ENCODE measurements at regions not wholly inside any gene's neighbourhood (a gene's known extent, or its start where the extent isn't known, plus 50 kb on each side); places are given as distances from the start of the nearest gene placed in this dataset.

DNA sequence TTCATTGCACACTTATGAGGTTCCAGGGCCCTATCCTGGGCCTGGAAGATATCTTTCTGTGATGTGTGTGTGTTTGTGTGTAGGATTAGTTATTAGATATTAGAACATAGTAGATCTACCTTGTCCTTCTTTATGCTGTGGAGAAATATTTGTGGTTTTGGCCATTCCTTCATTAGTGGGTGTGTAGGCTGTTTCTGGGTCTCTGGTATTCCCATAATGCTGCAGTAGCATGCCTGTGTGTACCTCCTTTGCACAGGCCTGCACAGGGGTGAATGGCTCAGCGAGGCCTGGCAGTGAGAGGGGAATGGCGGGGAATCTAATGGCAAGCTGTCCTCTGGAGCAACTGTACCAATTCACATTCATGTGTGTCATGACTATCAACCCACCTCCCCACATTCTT is 125.8 kb upstream of the MRPS22 start (continued):
- TF ChIP-seq, protein P1, sequence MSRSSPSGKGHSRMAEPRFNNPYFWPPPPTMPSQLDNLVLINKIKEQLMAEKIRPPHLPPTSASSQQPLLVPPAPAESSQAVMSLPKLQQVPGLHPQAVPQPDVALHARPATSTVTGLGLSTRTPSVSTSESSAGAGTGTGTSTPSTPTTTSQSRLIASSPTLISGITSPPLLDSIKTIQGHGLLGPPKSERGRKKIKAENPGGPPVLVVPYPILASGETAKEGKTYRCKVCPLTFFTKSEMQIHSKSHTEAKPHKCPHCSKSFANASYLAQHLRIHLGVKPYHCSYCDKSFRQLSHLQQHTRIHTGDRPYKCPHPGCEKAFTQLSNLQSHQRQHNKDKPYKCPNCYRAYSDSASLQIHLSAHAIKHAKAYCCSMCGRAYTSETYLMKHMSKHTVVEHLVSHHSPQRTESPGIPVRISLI (tag by site-specific recombination; IDR thresholded peaks at IDR 0.05), result no peak

DNA sequence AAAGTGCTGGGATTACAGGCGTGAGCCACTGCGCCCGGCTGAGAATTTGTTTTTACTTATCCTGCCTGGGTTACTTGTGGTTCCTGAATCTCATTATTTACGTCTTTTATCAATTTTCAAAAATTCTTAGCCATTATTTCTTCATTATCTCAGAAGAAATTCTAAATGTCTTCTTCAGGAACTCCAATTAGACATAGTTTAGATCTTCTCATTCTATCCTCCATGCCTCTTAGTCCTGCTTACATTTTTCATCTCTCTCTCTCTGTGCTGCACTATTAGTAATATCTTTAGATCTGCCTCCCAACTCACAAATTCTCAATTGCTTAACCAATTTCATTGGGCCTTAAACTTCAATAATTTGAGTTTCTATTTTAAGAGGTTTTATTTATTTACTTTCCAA is 124.4 kb upstream of the MRPS22 start:
- ChIA-PET POLR2A (no interaction called here), CTCF (no interaction called here)
- no peaks in the 10 kb centered on the region for H3K4me1 ChIP-seq (ENCODE audit: control insufficient read depth, insufficient read depth, low read length)

DNA sequence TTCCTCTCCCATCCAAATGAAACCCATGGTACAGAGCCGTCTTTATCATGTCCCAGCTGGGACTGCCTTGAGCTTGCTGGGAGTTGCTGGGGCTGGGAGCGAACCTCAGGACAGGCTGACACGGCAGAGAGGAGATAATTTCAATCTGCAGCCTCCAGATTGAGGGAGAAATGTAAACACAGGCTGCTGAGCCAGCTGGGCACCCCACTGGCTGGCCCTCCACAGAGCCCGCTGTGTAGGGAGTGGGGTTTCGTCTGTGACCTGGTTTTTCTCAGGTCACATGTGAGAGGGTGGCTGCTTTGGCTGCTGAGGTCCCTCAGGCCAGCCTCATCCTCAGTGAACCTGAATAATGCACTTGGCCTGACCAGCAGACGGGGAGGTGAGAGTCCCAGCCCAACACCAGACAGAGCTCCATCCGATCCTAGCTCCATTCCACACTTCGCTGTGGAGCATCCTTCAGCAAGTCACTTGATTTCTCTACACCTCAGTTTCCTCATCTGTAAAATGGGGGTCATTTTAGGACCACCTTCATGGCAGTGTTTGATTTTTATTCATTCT is 121.6 kb upstream of the MRPS22 start:
- Histone ChIP-seq H3K36me3 (ENCODE audit: control insufficient read depth in 2 of 2, insufficient read depth in 1 of 2, low read length in 2 of 2) (no peaks in the 10 kb centered on the region), H3K9me3 (ENCODE audit: control insufficient read depth, insufficient read depth, low read depth, low read length) (no peaks in the 10 kb centered on the region), H3K4me1 (ENCODE audit: control insufficient read depth, insufficient read depth, low read length) (no peaks in the 10 kb centered on the region), H3K4me3 (ENCODE audit: low read depth, low read length) (no peak overlapping the region), H3K27ac (ENCODE audit: extremely low read depth, low read depth, low read length) (no peak overlapping the region)
- TF ChIP-seq, protein P2, sequence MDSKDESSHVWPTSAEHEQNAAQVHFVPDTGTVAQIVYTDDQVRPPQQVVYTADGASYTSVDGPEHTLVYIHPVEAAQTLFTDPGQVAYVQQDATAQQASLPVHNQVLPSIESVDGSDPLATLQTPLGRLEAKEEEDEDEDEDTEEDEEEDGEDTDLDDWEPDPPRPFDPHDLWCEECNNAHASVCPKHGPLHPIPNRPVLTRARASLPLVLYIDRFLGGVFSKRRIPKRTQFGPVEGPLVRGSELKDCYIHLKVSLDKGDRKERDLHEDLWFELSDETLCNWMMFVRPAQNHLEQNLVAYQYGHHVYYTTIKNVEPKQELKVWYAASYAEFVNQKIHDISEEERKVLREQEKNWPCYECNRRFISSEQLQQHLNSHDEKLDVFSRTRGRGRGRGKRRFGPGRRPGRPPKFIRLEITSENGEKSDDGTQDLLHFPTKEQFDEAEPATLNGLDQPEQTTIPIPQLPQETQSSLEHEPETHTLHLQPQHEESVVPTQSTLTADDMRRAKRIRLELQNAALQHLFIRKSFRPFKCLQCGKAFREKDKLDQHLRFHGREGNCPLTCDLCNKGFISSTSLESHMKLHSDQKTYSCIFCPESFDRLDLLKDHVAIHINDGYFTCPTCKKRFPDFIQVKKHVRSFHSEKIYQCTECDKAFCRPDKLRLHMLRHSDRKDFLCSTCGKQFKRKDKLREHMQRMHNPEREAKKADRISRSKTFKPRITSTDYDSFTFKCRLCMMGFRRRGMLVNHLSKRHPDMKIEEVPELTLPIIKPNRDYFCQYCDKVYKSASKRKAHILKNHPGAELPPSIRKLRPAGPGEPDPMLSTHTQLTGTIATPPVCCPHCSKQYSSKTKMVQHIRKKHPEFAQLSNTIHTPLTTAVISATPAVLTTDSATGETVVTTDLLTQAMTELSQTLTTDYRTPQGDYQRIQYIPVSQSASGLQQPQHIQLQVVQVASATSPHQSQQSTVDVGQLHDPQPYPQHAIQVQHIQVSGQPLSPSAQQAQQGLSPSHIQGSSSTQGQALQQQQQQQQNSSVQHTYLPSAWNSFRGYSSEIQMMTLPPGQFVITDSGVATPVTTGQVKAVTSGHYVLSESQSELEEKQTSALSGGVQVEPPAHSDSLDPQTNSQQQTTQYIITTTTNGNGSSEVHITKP (tag by site-specific recombination; IDR thresholded peaks at IDR 0.05), result no peak
- peak; percentile 48 for TF ChIP-seq ZIC2 (tag by site-specific recombination; IDR thresholded peaks at IDR 0.05)
- POLR2A ChIA-PET, result no interaction called here
- CTCF ChIA-PET, result no interaction called here

More for the DNA sequence above, 124.4 kb upstream of the MRPS22 start:
- Histone ChIP-seq H3K4me3 (ENCODE audit: low read depth, low read length) (no peak overlapping the region), H3K36me3 (ENCODE audit: control insufficient read depth in 2 of 2, insufficient read depth in 1 of 2, low read length in 2 of 2) (no peaks in the 10 kb centered on the region), H3K27ac (ENCODE audit: extremely low read depth, low read depth, low read length) (no peak overlapping the region), H3K9me3 (ENCODE audit: control insufficient read depth, insufficient read depth, low read depth, low read length) (no peaks in the 10 kb centered on the region)
- TF ChIP-seq ZNF555 (tag by site-specific recombination; conservative IDR thresholded peaks at IDR 0.05) (no peak), ZNF585B (tag by site-specific recombination; IDR thresholded peaks at IDR 0.05) (peak; percentile 70), ZNF610 (tag by site-specific recombination; IDR thresholded peaks at IDR 0.05; ENCODE audit: borderline replicate concordance) (no peak), ZNF292 (tag by site-specific recombination; IDR thresholded peaks at IDR 0.05; ENCODE audit: borderline replicate concordance, low read depth) (no peak), ZNF133 (tag by site-specific recombination; IDR thresholded peaks at IDR 0.05) (peak; percentile 63)

DNA sequence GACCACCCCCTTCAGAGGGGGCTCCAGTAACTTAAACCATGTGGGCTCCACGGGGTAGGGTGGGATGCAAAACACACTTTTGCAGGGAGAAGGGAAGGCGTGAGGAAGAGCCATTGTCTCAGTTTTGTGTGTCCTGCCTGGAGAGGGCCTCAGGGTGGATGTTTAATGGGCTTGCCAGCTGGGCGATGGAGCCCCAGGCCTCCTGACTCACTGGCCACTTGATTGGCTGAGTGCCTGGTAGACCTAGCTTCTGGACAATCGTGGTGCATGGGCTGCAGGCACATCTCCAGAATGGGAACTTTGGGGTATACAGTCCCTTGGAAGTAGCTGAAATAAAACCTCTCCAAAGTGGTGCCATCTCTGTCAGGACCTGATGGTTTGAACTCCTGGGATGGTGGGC is 118.3 kb upstream of the MRPS22 start:
- TF ChIP-seq ZNF776 (tag by site-specific recombination; IDR thresholded peaks at IDR 0.05; ENCODE audit: borderline replicate concordance) (no peak), ZNF19 (tag by site-specific recombination; IDR thresholded peaks at IDR 0.05; ENCODE audit: low read depth) (no peak), ZNF311 (tag by site-specific recombination; IDR thresholded peaks at IDR 0.05; ENCODE audit: borderline replicate concordance) (no peak), ZFP3 (tag by site-specific recombination; IDR thresholded peaks at IDR 0.05; ENCODE audit: low read depth) (no peak), ZNF548 (tag by site-specific recombination; IDR thresholded peaks at IDR 0.05) (no peak), HOXD13 (CRISPR knock-in tag; IDR thresholded peaks at IDR 0.05; ENCODE audit: borderline replicate concordance) (no peak), ZNF354C (tag by site-specific recombination; IDR thresholded peaks at IDR 0.05; ENCODE audit: borderline replicate concordance, low read depth) (no peak), ZNF664 (tag by site-specific recombination; IDR thresholded peaks at IDR 0.05) (no peak), ZBTB7A (tag by site-specific recombination; IDR thresholded peaks at IDR 0.05; ENCODE audit: low read depth) (no peak)
- TF ChIP-seq, protein P3, sequence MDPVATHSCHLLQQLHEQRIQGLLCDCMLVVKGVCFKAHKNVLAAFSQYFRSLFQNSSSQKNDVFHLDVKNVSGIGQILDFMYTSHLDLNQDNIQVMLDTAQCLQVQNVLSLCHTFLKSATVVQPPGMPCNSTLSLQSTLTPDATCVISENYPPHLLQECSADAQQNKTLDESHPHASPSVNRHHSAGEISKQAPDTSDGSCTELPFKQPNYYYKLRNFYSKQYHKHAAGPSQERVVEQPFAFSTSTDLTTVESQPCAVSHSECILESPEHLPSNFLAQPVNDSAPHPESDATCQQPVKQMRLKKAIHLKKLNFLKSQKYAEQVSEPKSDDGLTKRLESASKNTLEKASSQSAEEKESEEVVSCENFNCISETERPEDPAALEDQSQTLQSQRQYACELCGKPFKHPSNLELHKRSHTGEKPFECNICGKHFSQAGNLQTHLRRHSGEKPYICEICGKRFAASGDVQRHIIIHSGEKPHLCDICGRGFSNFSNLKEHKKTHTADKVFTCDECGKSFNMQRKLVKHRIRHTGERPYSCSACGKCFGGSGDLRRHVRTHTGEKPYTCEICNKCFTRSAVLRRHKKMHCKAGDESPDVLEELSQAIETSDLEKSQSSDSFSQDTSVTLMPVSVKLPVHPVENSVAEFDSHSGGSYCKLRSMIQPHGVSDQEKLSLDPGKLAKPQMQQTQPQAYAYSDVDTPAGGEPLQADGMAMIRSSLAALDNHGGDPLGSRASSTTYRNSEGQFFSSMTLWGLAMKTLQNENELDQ (tag by site-specific recombination; IDR thresholded peaks at IDR 0.05; ENCODE audit: low read depth), result no peak
- Histone ChIP-seq H3K27ac (ENCODE audit: extremely low read depth, low read depth, low read length) (no peak overlapping the region), H3K9me3 (ENCODE audit: control insufficient read depth, insufficient read depth, low read depth, low read length) (no peaks in the 10 kb centered on the region), H3K36me3 (ENCODE audit: control insufficient read depth in 2 of 2, insufficient read depth in 1 of 2, low read length in 2 of 2) (no peaks in the 10 kb centered on the region), H3K4me3 (ENCODE audit: low read depth, low read length) (no peak overlapping the region), H3K4me1 (ENCODE audit: control insufficient read depth, insufficient read depth, low read length) (no peaks in the 10 kb centered on the region)
- POLR2A ChIA-PET, result no interaction called here
- CTCF ChIA-PET, result interaction anchor here (0.6 kb wide), 1 partner anchor 12 kb away, joined by 3 read pairs; no protein-coding TSS in a partner anchor
